ENCODE measurements at regions not wholly inside any gene's neighbourhood (a gene's known extent, or its start where the extent isn't known, plus 50 kb on each side); places are given as distances from the start of the nearest gene placed in this dataset.

GRCh38 chr3:13149330-13150108 is 76.3 kb upstream of the IQSEC1 start:
- no peak for FAIRE-seq
- Histone ChIP-seq H3K4me1 (ENCODE audit: control insufficient read depth in 2 of 3, insufficient read depth in 2 of 3, low read depth in 1 of 3, low read length in 3 of 3) (no peaks in the 10 kb centered on the region), H3K9ac (ENCODE audit: low read length in 3 of 3) (no peak overlapping the region), H3K27me3 (ENCODE audit: control insufficient read depth, insufficient read depth, low read length) (no peaks in the 10 kb centered on the region), H3K9me3 (ENCODE audit: control insufficient read depth in 2 of 3, insufficient read depth in 1 of 3, low read length in 3 of 3) (no peaks in the 10 kb centered on the region), H3K36me3 (ENCODE audit: control insufficient read depth in 2 of 3, insufficient read depth in 3 of 3, low read length in 3 of 3) (no peaks in the 10 kb centered on the region), H3K4me3 (ENCODE audit: low read length in 3 of 3) (no peak overlapping the region), H3K27ac (ENCODE audit: low read depth in 2 of 2, low read length in 2 of 2) (no peak overlapping the region)
- DNase-seq, result peak in 1 of 5 donors; percentile 45
- intact Hi-C loops (cut with DNase I), result no loop called here
- TF ChIP-seq CTCF (IDR thresholded peaks at IDR 0.05; ENCODE audit: borderline replicate concordance, extremely low read depth, insufficient read depth), result no peak

GRCh38 chr3:13148561-13149329 is 75.5 kb upstream of the IQSEC1 start:
- no peak overlapping the region for H3K4me3 ChIP-seq (ENCODE audit: low read length in 3 of 3)
- peak in 2 of 5 donors; percentile 30 to 53 for DNase-seq
- H3K9me3 ChIP-seq (ENCODE audit: control insufficient read depth in 2 of 3, insufficient read depth in 1 of 3, low read length in 3 of 3), result no peaks in the 10 kb centered on the region
- H3K36me3 ChIP-seq (ENCODE audit: control insufficient read depth in 2 of 3, insufficient read depth in 3 of 3, low read length in 3 of 3), result no peaks in the 10 kb centered on the region
- intact Hi-C loops (cut with DNase I), result no loop called here
- no peak for FAIRE-seq
- no peaks in the 10 kb centered on the region for H3K4me1 ChIP-seq (ENCODE audit: control insufficient read depth in 2 of 3, insufficient read depth in 2 of 3, low read depth in 1 of 3, low read length in 3 of 3)
- H3K27ac ChIP-seq (ENCODE audit: low read depth in 2 of 2, low read length in 2 of 2), result no peak overlapping the region
- TF ChIP-seq CTCF (IDR thresholded peaks at IDR 0.05; ENCODE audit: borderline replicate concordance, extremely low read depth, insufficient read depth), result no peak
- no peak overlapping the region for H3K9ac ChIP-seq (ENCODE audit: low read length in 3 of 3)
- H3K27me3 ChIP-seq (ENCODE audit: control insufficient read depth, insufficient read depth, low read length), result no peaks in the 10 kb centered on the region

- no peaks in the 10 kb centered on the region for H3K27me3 ChIP-seq (ENCODE audit: control insufficient read depth, insufficient read depth, low read length)
- no peak overlapping the region for H3K9ac ChIP-seq (ENCODE audit: low read length in 3 of 3)
- H3K4me1 ChIP-seq (ENCODE audit: control insufficient read depth in 2 of 3, insufficient read depth in 2 of 3, low read depth in 1 of 3, low read length in 3 of 3), result no peaks in the 10 kb centered on the region
- DNase-seq (peak in 2 of 5 donors; percentile 3 to 31), FAIRE-seq (no peak)
- H3K4me3 ChIP-seq (ENCODE audit: low read length in 3 of 3), result no peak overlapping the region
- intact Hi-C loops (cut with DNase I), result no loop called here
- H3K27ac ChIP-seq (ENCODE audit: low read depth in 2 of 2, low read length in 2 of 2), result no peak overlapping the region
- TF ChIP-seq CTCF (IDR thresholded peaks at IDR 0.05; ENCODE audit: borderline replicate concordance, extremely low read depth, insufficient read depth), result no peak
- H3K9me3 ChIP-seq (ENCODE audit: control insufficient read depth in 2 of 3, insufficient read depth in 1 of 3, low read length in 3 of 3), result no peaks in the 10 kb centered on the region
- no peaks in the 10 kb centered on the region for H3K36me3 ChIP-seq (ENCODE audit: control insufficient read depth in 2 of 3, insufficient read depth in 3 of 3, low read length in 3 of 3)
Measured at GRCh38 chr3:13148126-13148525, 74.9 kb upstream of the IQSEC1 start.
